Keratinocyte (primary cell): ENCODE measurements at regions not wholly inside any gene's neighbourhood (a gene's known extent, or its start where the extent isn't known, plus 50 kb on each side); places are given as distances from the start of the nearest gene placed in this dataset.

Experiments used
- DNase-seq: peaks from one replicate; pipeline ENCODE4 v3.0.0-alpha.2; 2011; ENCODE audit warnings: low read depth, missing footprints, low spot score
- FAIRE-seq: peaks from 2 replicates; lab custom pipeline; 2011; peaks lifted over from hg19 to GRCh38; lab: Jason Lieb, UNC
- H2AFZ ChIP-seq: 2 replicates; pipeline ENCODE4 v1.6.0; 2012; ENCODE audit warnings: low read length, control low read depth, inconsistent platforms; ENCODE audit not compliant: control insufficient read depth
- H3K27ac ChIP-seq: 2 replicates; pipeline ENCODE4 v1.5.1; 2011; ENCODE audit warnings: low read length; ENCODE audit not compliant: control insufficient read depth, insufficient read depth
- H3K27me3 ChIP-seq: 3 replicates; pipeline ENCODE4 v1.6.0; 2011; ENCODE audit warnings: low read length; ENCODE audit not compliant: control insufficient read depth, insufficient read depth; ENCODE audit errors: extremely low read depth
- H3K36me3 ChIP-seq, 2 experiments: 2 replicates in 1 of 2; 3 replicates in 1 of 2; pipeline ENCODE4 v1.5.1; 2011; ENCODE audit warnings: low read length in 2 of 2, mild to moderate bottlenecking in 1 of 2; ENCODE audit not compliant: control insufficient read depth in 2 of 2, insufficient read depth in 2 of 2; ENCODE audit errors: extremely low read depth in 1 of 2
- H3K4me1 ChIP-seq: 3 replicates; pipeline ENCODE4 v1.5.1; 2011; ENCODE audit warnings: low read length; ENCODE audit not compliant: control insufficient read depth, insufficient read depth; ENCODE audit errors: extremely low read depth
- H3K4me2 ChIP-seq: 3 replicates; pipeline ENCODE4 v1.6.0; 2011; ENCODE audit warnings: low read depth, low read length; ENCODE audit not compliant: control insufficient read depth, insufficient read depth; ENCODE audit errors: extremely low read depth
- H3K4me3 ChIP-seq, 3 experiments: fragments of 200-600 bp in 1 of 3; sonication (generic) in 1 of 3; 2 replicates in 2 of 3; 3 replicates in 1 of 3; pipeline ENCODE4 v1.5.1; 2011 to 2016; ENCODE audit warnings: low read length in 3 of 3, mild to moderate bottlenecking in 3 of 3, control low read depth in 2 of 3, inconsistent platforms in 1 of 3, low read depth in 1 of 3, mixed read lengths in 1 of 3, mixed run types in 1 of 3, moderate library complexity in 1 of 3; ENCODE audit not compliant: control insufficient read depth in 2 of 3, insufficient read depth in 2 of 3; ENCODE audit errors: extremely low read depth in 1 of 3
- H3K79me2 ChIP-seq: 2 replicates; pipeline ENCODE4 v1.6.0; 2012; ENCODE audit warnings: low read length; ENCODE audit not compliant: control insufficient read depth, insufficient read depth
- H3K9ac ChIP-seq: 3 replicates; pipeline ENCODE4 v1.6.0; 2011; ENCODE audit warnings: low read length; ENCODE audit not compliant: control insufficient read depth, insufficient read depth; ENCODE audit errors: extremely low read depth
- H3K9me1 ChIP-seq: 3 replicates; pipeline ENCODE4 v1.6.0; 2011; ENCODE audit warnings: low read length; ENCODE audit not compliant: control insufficient read depth, insufficient read depth; ENCODE audit errors: extremely low read depth
- H3K9me3 ChIP-seq: 2 replicates; pipeline ENCODE4 v1.5.1; 2012; ENCODE audit warnings: low read depth, low read length; ENCODE audit not compliant: control insufficient read depth
- H4K20me1 ChIP-seq: 3 replicates; pipeline ENCODE4 v1.6.0; 2011; ENCODE audit warnings: low read length; ENCODE audit not compliant: control insufficient read depth, insufficient read depth; ENCODE audit errors: extremely low read depth
- EZH2 ChIP-seq: IDR thresholded peaks from one replicate; pipeline ENCODE4 v1.6.1; 2012; ENCODE audit warnings: inconsistent platforms, mild to moderate bottlenecking, low read length, moderate library complexity
- dilution Hi-C: fragments of 300-500 bp; cut with MboI; formaldehyde crosslinking; loops from one replicate; pipeline ENCODE4 v1.7.0; 2020; ENCODE audit warnings: low sequenced_read_pairs; ENCODE audit not compliant: extremely low pct_ligation_motif_present
- TF ChIP-seq, protein P1 (sequence below), 3 experiments: IDR thresholded peaks in 1 of 3; conservative IDR thresholded peaks in 1 of 3; optimal IDR thresholded peaks in 1 of 3; 2 replicates in 2 of 3; 3 replicates in 1 of 3; pipeline versions ENCODE3 to v1.5.1; 2011; ENCODE audit warnings: low read length in 3 of 3, mild to moderate bottlenecking in 3 of 3, moderate library complexity in 2 of 3, control low read depth in 1 of 3, inconsistent platforms in 1 of 3; ENCODE audit not compliant: insufficient read depth in 2 of 3; ENCODE audit errors: extremely low read depth in 1 of 3

DNA sequence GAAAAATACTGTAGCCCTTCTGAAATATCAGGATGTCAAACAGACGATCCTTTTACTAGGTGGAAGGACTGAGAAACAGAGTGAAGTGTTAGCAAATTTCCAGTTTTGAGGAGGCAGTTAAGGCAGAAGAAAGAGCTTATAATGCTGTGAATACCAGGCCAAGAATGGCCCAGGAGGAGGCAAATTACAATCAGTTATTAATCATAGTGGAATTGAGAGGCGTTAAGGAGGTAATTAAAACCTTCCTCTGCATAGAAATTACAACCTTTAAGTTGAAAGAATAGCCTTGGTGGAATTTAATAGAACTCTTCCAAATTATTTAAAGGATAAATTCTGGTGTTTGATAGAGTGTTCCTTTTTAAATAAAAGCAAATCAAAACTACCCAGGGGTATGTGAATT lies 590.9 kb upstream of the SEL1L start:
- Histone ChIP-seq H3K4me1 (no peaks in the 10 kb centered on the region), H3K79me2 (no peaks in the 10 kb centered on the region), H3K4me2 (no peak overlapping the region), H3K9me1 (no peaks in the 10 kb centered on the region), H2AFZ (no peak overlapping the region), H3K9me3 (no peaks in the 10 kb centered on the region), H3K9ac (no peak overlapping the region), H3K4me3 (no peak overlapping the region), H3K27me3 (no peaks in the 10 kb centered on the region), H3K36me3 (no peaks in the 10 kb centered on the region), H3K27ac (no peak overlapping the region), H4K20me1 (no peaks in the 10 kb centered on the region)
- TF ChIP-seq, protein P1, sequence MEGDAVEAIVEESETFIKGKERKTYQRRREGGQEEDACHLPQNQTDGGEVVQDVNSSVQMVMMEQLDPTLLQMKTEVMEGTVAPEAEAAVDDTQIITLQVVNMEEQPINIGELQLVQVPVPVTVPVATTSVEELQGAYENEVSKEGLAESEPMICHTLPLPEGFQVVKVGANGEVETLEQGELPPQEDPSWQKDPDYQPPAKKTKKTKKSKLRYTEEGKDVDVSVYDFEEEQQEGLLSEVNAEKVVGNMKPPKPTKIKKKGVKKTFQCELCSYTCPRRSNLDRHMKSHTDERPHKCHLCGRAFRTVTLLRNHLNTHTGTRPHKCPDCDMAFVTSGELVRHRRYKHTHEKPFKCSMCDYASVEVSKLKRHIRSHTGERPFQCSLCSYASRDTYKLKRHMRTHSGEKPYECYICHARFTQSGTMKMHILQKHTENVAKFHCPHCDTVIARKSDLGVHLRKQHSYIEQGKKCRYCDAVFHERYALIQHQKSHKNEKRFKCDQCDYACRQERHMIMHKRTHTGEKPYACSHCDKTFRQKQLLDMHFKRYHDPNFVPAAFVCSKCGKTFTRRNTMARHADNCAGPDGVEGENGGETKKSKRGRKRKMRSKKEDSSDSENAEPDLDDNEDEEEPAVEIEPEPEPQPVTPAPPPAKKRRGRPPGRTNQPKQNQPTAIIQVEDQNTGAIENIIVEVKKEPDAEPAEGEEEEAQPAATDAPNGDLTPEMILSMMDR (optimal IDR thresholded peaks at IDR 0.05 in 1 of 3, IDR thresholded peaks at IDR 0.05 in 1 of 3, conservative IDR thresholded peaks at IDR 0.05 in 1 of 3; ENCODE audit: extremely low read depth in 1 of 3, insufficient read depth in 2 of 3, low read length in 3 of 3), result no peak
- TF ChIP-seq EZH2, result no peak
- DNase-seq (no peak), FAIRE-seq (no peak)
- dilution Hi-C loops, result no loop called here

DNA sequence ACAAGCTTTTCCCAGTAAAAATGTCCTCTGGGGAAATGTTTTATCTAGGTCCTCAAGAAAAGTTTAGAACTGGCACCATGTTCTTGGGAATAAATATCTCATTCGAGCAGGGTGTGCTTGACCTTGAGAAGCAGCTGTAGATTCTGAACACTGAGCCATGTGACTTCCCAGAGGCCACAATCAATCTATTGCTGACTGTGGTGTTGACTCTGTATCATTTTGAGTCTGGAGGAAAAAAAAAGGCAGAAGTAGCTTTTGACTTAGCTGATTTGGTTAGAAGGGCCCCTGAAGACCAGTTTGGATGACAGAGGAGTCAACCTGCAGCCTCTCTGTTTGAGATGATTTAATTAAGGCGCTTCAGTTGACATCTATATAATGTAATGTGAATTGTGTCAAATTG lies 592.4 kb upstream of the SEL1L start:
- TF ChIP-seq EZH2, result no peak
- Histone ChIP-seq H3K9me1 (no peaks in the 10 kb centered on the region), H3K4me1 (no peaks in the 10 kb centered on the region), H2AFZ (no peak overlapping the region), H3K27ac (no peak overlapping the region), H4K20me1 (no peaks in the 10 kb centered on the region), H3K36me3 (no peaks in the 10 kb centered on the region), H3K4me2 (no peak overlapping the region), H3K27me3 (no peaks in the 10 kb centered on the region), H3K79me2 (no peaks in the 10 kb centered on the region), H3K4me3 (no peak overlapping the region), H3K9me3 (no peaks in the 10 kb centered on the region), H3K9ac (no peak overlapping the region)
- DNase-seq, result no peak
- dilution Hi-C loops, result no loop called here
- FAIRE-seq, result no peak

DNA sequence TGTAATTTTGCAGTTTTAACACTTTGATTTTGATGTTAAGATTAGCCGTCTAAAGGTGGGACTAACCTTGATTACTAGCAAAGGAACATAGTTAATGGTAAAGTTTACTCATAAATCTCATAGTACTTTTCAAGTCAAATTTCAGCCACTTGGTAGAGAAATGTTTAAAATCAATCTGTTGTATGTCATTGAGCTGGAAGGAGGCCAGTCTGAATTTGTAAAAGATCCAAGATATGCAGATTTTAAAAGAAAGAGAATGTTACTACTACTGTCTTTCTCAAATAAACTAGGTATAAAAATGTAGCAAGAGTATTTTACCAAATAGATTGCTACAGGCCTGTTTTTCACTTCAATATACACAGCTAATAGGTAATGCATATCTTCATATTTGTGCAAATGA lies 600.8 kb upstream of the SEL1L start:
- H3K27me3 ChIP-seq, result no peaks in the 10 kb centered on the region
- no peak overlapping the region for H3K27ac ChIP-seq
- no peaks in the 10 kb centered on the region for H3K9me1 ChIP-seq
- H3K36me3 ChIP-seq, result no peaks in the 10 kb centered on the region
- H3K79me2 ChIP-seq, result no peaks in the 10 kb centered on the region
- TF ChIP-seq, protein P1 (optimal IDR thresholded peaks at IDR 0.05 in 1 of 3, IDR thresholded peaks at IDR 0.05 in 1 of 3, conservative IDR thresholded peaks at IDR 0.05 in 1 of 3; ENCODE audit: extremely low read depth in 1 of 3, insufficient read depth in 2 of 3, low read length in 3 of 3), result no peak
- no peak for TF ChIP-seq EZH2
- H3K9ac ChIP-seq, result no peak overlapping the region
- no peak overlapping the region for H3K4me2 ChIP-seq
- H2AFZ ChIP-seq, result no peak overlapping the region
- dilution Hi-C loops, result no loop called here
- FAIRE-seq (no peak), DNase-seq (no peak)
- H3K4me3 ChIP-seq, result no peak overlapping the region
- H4K20me1 ChIP-seq, result no peaks in the 10 kb centered on the region
- no peaks in the 10 kb centered on the region for H3K9me3 ChIP-seq
- H3K4me1 ChIP-seq, result no peaks in the 10 kb centered on the region
